Adrenal gland (tissue), 9 donors: ENCODE measurements at regions not wholly inside any gene's neighbourhood (a gene's known extent, or its start where the extent isn't known, plus 50 kb on each side); places are given as distances from the start of the nearest gene placed in this dataset.

ENCODE experiments used
- DNase-seq, 7 donors: peaks; one replicate each; pipeline ENCODE4 v3.0.0-alpha.2; 2019 to 2020
- H3K27ac ChIP-seq, 5 donors: fragments of 200-600 bp; sonication (generic) in 4 of 5; 1 replicate in 3 of 5; 2 replicates in 2 of 5; pipeline versions ENCODE4 v1.5.1 to v1.8.0; 2016 to 2020; ENCODE audit warnings: mild to moderate bottlenecking in 1 of 5
- H3K27me3 ChIP-seq: fragments of 200-600 bp; 2 replicates; pipeline ENCODE4 v1.8.0; 2021
- H3K36me3 ChIP-seq, 2 donors: fragments of 200-600 bp; replicated peaks in 1 of 2; 1 replicate in 1 of 2; 2 replicates in 1 of 2; pipeline versions ENCODE4 v1.5.1 to v1.8.0; 2018 to 2022
- H3K4me1 ChIP-seq, 2 donors: fragments of 200-600 bp; replicated peaks in 1 of 2; 1 replicate in 1 of 2; 2 replicates in 1 of 2; pipeline versions ENCODE4 v1.5.1 to v1.8.0; 2018 to 2021
- H3K4me3 ChIP-seq, 4 donors: fragments of 200-600 bp; sonication (generic) in 3 of 4; one replicate each; pipeline ENCODE4 v1.5.1; 2016 to 2018
- H3K9me3 ChIP-seq, 3 donors: fragments of 200-600 bp; sonication (generic) in 1 of 3; replicated peaks in 1 of 3; 1 replicate in 2 of 3; 2 replicates in 1 of 3; pipeline versions ENCODE4 v1.5.1 to v1.8.0; 2016 to 2021
- CTCF ChIP-seq, 6 experiments: fragments of 450-650 bp in 4 of 6; fragments of 200-600 bp in 2 of 6; sonication (generic) in 1 of 6; IDR thresholded peaks; 1 replicate in 5 of 6; 2 replicates in 1 of 6; pipeline versions ENCODE4 v1.5.1 to v1.8.0; 2016 to 2021; ENCODE audit warnings: antibody characterized with exemption in 6 of 6, mild to moderate bottlenecking in 2 of 6, moderate library complexity in 1 of 6
- POLR2A ChIP-seq, 2 donors: fragments of 450-650 bp; IDR thresholded peaks; one replicate each; pipeline ENCODE4 v1.6.1; 2017; ENCODE audit warnings: antibody characterized with exemption in 2 of 2, mild to moderate bottlenecking in 2 of 2, moderate library complexity in 1 of 2
- WGBS, 4 donors: extraction: QIAGEN DNeasy Blood & Tissue Kit in 2 of 4; methylation state at CpG; one replicate each; pipeline versions ENCODE4 v1.1.5 to v1.1.7; 2013 to 2017; 5-methylcytosine and 5-hydroxymethylcytosine counted together
- intact Hi-C, 2 donors: fragments of 100-400 bp; cut with DNase I; formaldehyde crosslinking; loops; one replicate each; pipeline versions ENCODE4 v1.14.1 to v1.15.0; 2022 to 2023
- donor health status: healthy with polysubstance abuse.
- donor health status: Bipolar disorder and iron deficiency.
- donor health status: DM: yes; HTN: yes; CAD: no.
- donor health status: DM: no; HTN: no; CAD: no.
- donor health status: DM: no; HTN: no; CAD: no.

DNA sequence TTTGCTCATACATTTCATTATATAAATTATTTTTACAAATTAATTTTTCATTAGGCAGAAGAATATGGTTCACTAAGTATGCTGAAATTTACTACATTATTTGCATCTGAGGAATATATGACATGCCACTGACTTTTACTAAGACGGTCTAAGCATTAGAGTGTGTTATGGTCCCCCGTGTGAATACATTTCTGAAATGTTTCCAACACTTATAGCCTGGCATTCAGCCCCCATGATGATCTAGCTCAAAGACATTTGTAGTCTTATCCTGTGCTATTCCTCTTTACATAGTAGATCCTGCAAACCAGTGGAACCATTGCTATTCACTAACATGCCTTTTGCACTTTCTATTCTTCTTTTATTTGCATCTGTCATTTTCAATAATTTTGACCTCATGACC is 1878.0 kb downstream of the MRPL39 start:
- no peak for DNase-seq
- H3K27ac ChIP-seq: no peak overlapping the region
- H3K36me3 ChIP-seq: no peaks in the 10 kb centered on the region
- 63 to 74% (median 66%) methylated on average over 2 of the region's 2 CpGs for WGBS, 4 donors
- TF ChIP-seq CTCF (IDR thresholded peaks at IDR 0.05) (no peak), POLR2A (IDR thresholded peaks at IDR 0.05) (no peak)
- no peaks in the 10 kb centered on the region for H3K9me3 ChIP-seq
- H3K4me1 ChIP-seq: no peaks in the 10 kb centered on the region
- intact Hi-C loops: no loop called here
- no peak overlapping the region for H3K4me3 ChIP-seq
- H3K27me3 ChIP-seq: no peaks in the 10 kb centered on the region

DNA sequence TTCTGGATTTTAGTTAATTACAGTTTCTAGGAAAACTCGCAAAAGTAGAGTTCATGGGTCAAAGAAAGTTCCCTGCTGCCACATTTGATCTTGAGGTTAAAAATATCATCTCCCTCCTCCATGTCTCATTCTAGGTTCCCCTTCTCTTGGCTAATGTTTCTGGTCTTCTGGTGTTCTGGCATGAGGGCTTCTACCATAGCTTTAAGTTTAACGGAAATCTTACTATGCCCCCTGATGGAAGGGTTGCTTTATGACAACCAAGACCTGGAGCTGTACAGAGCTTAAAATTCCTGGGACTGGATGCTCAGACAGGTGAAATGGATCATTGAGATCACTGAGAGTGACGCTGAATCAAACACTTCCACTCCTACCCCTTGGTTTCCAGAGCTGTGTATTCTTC is 1881.7 kb downstream of the MRPL39 start:
- H3K9me3 ChIP-seq: no peaks in the 10 kb centered on the region

DNA sequence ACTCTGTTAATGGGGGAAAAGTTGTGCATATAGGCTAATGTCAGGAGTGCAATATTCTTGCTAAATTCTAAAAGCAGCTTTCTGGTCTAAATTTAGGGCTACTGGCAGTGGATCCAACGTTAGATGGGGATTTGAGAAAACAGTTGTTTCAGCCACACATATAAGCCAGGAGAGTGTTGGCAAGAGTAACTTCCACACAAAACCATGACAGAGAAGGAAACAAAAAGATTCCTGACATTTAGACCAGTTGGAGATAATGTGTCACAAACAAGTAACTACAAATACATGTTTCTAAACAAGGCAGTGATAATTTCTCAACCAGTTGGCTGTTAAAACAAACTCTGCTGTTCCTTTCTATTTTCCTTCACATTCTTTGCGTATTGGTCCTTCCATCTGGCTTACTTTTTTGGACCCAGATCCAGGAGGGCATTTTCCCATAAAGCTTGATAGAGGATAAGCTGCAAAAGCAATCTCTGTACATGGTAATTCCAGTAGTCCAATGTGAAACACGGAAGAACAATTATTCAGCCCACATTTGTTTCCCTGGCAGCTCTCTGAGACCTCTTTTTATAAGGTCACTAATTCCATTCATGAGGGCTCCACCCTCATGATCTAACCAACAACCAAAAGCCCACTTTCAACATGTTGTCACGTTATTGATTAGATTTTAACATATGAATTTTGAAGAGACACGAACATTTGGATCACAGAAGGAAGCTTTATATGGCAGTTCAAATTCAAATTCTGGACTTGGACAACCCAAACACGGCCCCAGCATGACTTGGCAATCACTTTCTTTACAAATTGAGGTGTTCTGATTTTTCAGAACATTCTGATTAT is 1888.6 kb downstream of the MRPL39 start:
- Histone ChIP-seq H3K27ac (no peak overlapping the region), H3K4me3 (no peak overlapping the region), H3K27me3 (no peaks in the 10 kb centered on the region), H3K36me3 (no peaks in the 10 kb centered on the region), H3K9me3 (no peaks in the 10 kb centered on the region), H3K4me1 (no peaks in the 10 kb centered on the region)
- WGBS, 4 donors: 60 to 70% (median 62%) methylated on average over 6 of the region's 6 CpGs
- DNase-seq: no peak
- TF ChIP-seq CTCF (IDR thresholded peaks at IDR 0.05) (no peak), POLR2A (IDR thresholded peaks at IDR 0.05) (no peak)
- intact Hi-C loops: no loop called here

More for the DNA sequence above, 1881.7 kb downstream of the MRPL39 start:
- intact Hi-C loops: no loop called here
- WGBS, 4 donors: 74 to 77% (median 76%) methylated on average over 3 of the region's 3 CpGs
- no peaks in the 10 kb centered on the region for H3K4me1 ChIP-seq
- H3K36me3 ChIP-seq: no peaks in the 10 kb centered on the region
- no peak for DNase-seq
- no peak overlapping the region for H3K4me3 ChIP-seq
- TF ChIP-seq POLR2A (IDR thresholded peaks at IDR 0.05): no peak
- no peak for TF ChIP-seq CTCF (IDR thresholded peaks at IDR 0.05)
- no peak overlapping the region for H3K27ac ChIP-seq
- no peaks in the 10 kb centered on the region for H3K27me3 ChIP-seq

GRCh38 chr21:23712166-23712565 is 1895.1 kb downstream of the MRPL39 start:
- TF ChIP-seq CTCF (IDR thresholded peaks at IDR 0.05) (no peak), POLR2A (IDR thresholded peaks at IDR 0.05) (no peak)

More at GRCh38 chr21:23712166-23712565, 1895.1 kb downstream of the MRPL39 start:
- no peak for DNase-seq
- Histone ChIP-seq H3K4me3 (no peak overlapping the region), H3K4me1 (no peaks in the 10 kb centered on the region), H3K27me3 (no peaks in the 10 kb centered on the region), H3K27ac (no peak overlapping the region), H3K36me3 (no peaks in the 10 kb centered on the region), H3K9me3 (no peaks in the 10 kb centered on the region)
- intact Hi-C loops: no loop called here
- WGBS, 4 donors: 42 to 59% (median 50%) methylated on average over 1 of the region's 1 CpG
